Forelimb muscle (tissue), 1 donor: ENCODE measurements at regions not wholly inside any gene's neighbourhood (a gene's known extent, or its start where the extent isn't known, plus 50 kb on each side); places are given as distances from the start of the nearest gene placed in this dataset.

Source experiments
- DNase-seq: peaks from one replicate; pipeline ENCODE4 v3.0.0-alpha.2; 2013; ENCODE audit warnings: low read depth

- no peak for DNase-seq
These were observed 173.2 kb upstream of the PRPS1L1 start for GRCh38 chr7:18200855-18201254.

GRCh38 chr7:18201350-18201749, 173.7 kb upstream of the PRPS1L1 start:
- no peak for DNase-seq

GRCh38 chr7:18202315-18203045, 174.8 kb upstream of the PRPS1L1 start:
- no peak for DNase-seq

- DNase-seq = no peak
These were observed 178.7 kb upstream of the PRPS1L1 start for GRCh38 chr7:18206331-18206730.

- no peak for DNase-seq
These were observed 181.3 kb upstream of the PRPS1L1 start for GRCh38 chr7:18208921-18209320.

GRCh38 chr7:18210377-18210776, 182.7 kb upstream of the PRPS1L1 start:
- no peak for DNase-seq

- DNase-seq = no peak
These were observed 183.1 kb upstream of the PRPS1L1 start for GRCh38 chr7:18210788-18211187.

- DNase-seq = no peak
These were observed 184.7 kb upstream of the PRPS1L1 start for GRCh38 chr7:18212308-18212707.

GRCh38 chr7:18212758-18213157, 185.1 kb upstream of the PRPS1L1 start:
- DNase-seq = peak; percentile 52

GRCh38 chr7:18213652-18214051, 186.0 kb upstream of the PRPS1L1 start:
- no peak for DNase-seq

GRCh38 chr7:18216270-18216669, 188.6 kb upstream of the PRPS1L1 start:
- DNase-seq = no peak

- no peak for DNase-seq
These were observed 194.0 kb upstream of the PRPS1L1 start for GRCh38 chr7:18221377-18222293.

- DNase-seq = no peak
These were observed 195.0 kb upstream of the PRPS1L1 start for GRCh38 chr7:18222636-18223035.

- DNase-seq = no peak
These were observed 196.5 kb upstream of the PRPS1L1 start for GRCh38 chr7:18224138-18224537.

- DNase-seq = no peak
These were observed 197.4 kb upstream of the PRPS1L1 start for GRCh38 chr7:18225067-18225466.

GRCh38 chr7:18226598-18226997, 199.0 kb upstream of the PRPS1L1 start:
- DNase-seq = no peak

GRCh38 chr7:18228686-18229085, 201.0 kb upstream of the PRPS1L1 start:
- no peak for DNase-seq

- DNase-seq = no peak
These were observed 202.6 kb upstream of the PRPS1L1 start for GRCh38 chr7:18230271-18230670.

- DNase-seq = no peak
These were observed 204.2 kb upstream of the PRPS1L1 start for GRCh38 chr7:18231854-18232253.

- no peak for DNase-seq
These were observed 206.9 kb upstream of the PRPS1L1 start for GRCh38 chr7:18234519-18234918.

GRCh38 chr7:18235819-18236218, 208.2 kb upstream of the PRPS1L1 start:
- DNase-seq = no peak

GRCh38 chr7:18239212-18239611, 211.6 kb upstream of the PRPS1L1 start:
- DNase-seq = no peak
